CD4-positive, alpha-beta T cell treated with Interferon alpha-2 for 1 hour (primary cell): ENCODE measurements at regions not wholly inside any gene's neighbourhood (a gene's known extent, or its start where the extent isn't known, plus 50 kb on each side); places are given as distances from the start of the nearest gene placed in this dataset.

Experiments used
- DNase-seq, 2 donors: peaks; one replicate each; pipeline ENCODE4 v3.0.0-alpha.2; 2020 to 2022

DNA sequence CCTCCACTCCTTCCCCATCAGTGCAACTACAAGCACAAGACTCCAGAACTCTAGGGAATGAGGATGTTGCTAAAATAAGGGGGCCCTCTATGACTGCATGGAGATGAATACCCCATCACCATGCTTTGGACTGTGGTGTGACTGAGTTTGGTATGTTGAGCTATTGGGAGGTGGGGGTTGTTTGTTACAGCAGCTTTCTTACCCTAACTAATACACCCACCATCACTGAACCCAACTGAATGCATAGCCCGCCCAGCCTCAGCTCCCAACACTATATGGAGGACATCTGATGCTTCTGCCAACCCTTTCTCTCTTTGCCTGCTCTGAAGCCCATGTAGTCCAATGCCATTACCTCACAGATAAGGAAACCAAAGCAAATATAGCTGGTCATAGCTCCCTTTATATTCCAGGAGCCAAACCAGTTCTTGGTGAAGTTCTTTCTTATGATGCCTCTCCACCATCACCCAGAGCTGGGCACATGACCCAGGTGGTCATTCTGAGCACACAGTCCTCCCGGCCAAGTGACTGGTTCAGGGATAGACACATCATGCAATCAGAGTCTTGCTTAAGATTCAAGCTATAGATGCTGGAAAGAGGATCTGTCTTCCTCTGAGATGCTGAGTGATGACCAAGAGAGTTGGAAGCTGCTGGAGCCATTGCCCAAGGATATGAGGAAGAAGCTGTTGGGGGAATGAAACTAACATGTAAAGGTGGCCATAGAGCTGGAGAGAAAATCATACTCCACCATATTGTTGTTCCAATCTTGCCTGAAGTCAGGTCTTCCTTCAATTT lies 155.6 kb upstream of the HAAO start:
- DNase-seq = no peak

- no peak for DNase-seq
Observed at GRCh38 chr2:42944779-42945415, 152.5 kb upstream of the HAAO start.

GRCh38 chr2:42942990-42943493 lies 150.7 kb upstream of the HAAO start:
- no peak for DNase-seq

DNA sequence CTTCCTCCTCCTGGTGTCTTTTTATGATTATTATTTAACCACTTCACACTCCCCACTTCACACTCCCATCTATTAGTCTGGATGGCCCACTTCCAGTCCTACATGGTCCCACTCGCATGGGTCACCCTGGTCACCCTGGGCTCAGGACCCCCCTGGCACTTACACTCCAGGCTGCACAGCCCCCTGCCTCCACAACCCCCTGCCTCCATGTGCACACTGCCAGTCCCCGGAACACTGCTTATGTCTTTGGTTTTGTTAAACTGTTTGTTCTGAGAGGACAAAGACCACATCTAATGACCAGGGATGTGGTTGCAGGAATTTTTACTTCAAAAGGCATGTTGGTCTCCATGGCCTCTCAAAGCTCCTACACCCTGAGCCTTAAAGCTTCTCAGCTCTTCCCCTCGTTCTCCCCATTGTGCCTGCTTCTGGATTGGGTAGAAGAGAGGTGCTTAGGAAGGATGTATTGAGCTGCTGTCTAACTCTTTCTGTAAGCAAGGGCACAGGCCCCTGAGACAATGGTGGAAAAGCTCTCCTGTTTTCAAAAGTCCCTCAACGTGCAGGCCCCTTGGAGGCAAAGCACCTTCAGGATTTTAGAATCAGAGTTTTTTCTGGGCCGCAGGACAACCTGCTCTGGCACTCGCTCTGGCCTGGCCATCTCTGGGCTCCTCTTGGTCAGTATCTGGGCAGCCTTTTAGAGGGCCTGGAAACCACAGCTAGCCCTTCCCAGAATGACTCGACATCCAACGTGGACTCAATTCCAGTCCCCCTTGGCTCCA lies 150.0 kb upstream of the HAAO start:
- DNase-seq = no peak

GRCh38 chr2:42941633-42942176 lies 149.3 kb upstream of the HAAO start:
- no peak for DNase-seq

GRCh38 chr2:42939411-42940206 lies 147.2 kb upstream of the HAAO start:
- no peak for DNase-seq

- DNase-seq = no peak
Observed at GRCh38 chr2:42938671-42939370, 146.4 kb upstream of the HAAO start.

DNA sequence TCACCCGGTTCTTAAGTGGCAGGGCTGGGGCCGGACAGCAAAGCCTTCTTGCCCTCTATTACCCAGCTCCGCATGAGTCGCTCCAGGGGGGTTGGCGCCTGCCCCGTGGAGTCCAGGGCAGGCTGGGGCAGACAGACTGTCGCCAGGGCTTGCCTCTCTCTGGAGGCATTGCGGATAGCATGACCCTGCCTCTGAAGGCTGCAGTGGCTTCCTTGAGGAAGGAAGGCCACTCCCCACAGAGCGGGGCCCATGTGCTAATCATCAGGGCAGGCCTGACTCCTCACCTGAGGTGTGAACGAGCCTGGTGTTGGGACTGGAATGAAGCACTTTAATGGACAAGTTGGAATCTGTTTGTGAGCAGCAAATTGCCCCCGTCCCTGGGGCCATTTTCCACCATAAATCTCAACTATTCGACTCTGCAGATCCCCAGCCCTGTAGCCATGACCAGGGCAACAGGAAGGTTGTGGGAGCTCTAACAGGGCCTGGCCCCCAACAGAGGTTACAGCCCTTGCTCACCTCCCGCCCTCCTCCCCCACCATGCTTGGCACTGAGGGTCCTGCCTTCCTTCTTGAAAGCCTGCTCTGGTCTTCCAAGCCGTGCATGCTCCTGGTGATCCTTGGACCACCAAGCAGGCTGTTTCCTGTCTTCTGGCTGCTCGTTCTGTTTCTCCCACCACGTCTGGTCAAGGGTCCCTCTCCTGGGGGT lies 144.9 kb upstream of the HAAO start:
- DNase-seq = no peak

GRCh38 chr2:42935692-42936671 lies 143.6 kb upstream of the HAAO start:
- no peak for DNase-seq

DNA sequence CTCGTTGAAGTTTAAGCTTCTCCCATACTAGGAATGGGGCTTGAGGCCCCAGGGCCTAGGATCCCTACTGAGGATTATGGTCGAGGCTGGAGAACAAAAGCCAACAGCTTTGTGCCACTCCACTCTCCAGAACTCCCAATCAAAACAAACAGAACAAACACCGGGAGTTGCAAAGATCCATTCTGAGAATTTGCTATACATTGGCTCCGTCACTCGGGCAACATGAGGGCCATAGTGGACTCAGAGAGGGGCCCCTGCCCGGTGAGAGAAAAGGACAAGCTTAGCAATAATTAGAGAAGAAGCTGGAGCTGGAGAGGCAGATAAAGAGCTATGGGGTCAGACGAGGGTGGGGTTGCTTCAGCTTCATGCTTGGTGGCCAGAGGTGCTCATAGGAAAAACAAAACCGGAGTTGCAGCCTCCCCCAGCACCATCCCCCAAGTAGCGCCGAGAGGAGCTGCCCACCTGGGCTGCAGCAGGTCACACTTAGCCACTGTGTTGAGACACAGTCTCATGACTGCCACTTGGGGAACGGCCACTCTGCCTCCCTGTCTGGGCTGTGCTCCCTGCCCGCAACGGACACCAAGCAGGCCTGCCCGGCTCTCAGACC lies 142.3 kb upstream of the HAAO start:
- DNase-seq = no peak

DNA sequence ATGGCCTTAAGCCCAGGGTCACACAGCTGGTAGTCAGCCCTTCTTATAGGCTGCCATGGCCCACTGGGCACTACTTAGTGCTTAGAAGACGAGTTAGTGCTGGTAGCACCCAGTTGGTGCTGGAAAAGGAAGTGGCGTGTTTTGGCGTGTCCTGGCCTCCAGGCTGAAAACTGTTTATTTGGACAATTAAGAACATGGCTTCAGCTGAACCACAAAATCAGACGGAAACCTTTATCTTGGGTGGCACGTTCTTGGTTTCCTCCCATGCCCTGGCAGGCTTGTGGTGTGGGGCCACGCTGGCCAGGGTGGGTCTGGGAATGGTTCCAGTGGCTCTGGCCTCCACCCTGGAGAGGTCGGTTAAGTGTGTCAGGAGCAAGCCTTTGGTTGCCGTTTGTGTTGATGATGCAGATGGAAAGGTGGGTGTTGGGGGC lies 141.5 kb upstream of the HAAO start:
- DNase-seq = no peak

GRCh38 chr2:42932271-42933151 lies 140.1 kb upstream of the HAAO start:
- DNase-seq = no peak

DNA sequence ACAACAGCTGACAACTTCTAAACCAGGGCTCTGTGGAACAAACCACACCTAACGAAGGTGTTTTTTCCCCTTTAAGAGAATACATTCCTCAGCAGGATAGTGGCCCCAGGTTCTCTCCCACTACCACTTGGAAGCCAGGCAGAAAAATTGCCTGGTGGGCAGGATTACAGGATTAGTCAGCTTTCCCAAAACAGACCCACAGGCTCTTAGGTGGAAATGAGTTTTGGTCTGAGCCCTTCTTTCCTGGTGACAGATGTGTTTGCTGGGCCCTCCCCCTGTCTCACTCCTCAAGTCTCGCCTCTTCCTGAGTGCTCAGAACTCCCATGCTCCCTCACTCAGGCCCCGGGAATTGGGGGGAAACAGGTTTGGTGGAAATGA lies 139.4 kb upstream of the HAAO start:
- DNase-seq = no peak

- no peak for DNase-seq
Observed at GRCh38 chr2:42931146-42931817, 138.9 kb upstream of the HAAO start.

DNA sequence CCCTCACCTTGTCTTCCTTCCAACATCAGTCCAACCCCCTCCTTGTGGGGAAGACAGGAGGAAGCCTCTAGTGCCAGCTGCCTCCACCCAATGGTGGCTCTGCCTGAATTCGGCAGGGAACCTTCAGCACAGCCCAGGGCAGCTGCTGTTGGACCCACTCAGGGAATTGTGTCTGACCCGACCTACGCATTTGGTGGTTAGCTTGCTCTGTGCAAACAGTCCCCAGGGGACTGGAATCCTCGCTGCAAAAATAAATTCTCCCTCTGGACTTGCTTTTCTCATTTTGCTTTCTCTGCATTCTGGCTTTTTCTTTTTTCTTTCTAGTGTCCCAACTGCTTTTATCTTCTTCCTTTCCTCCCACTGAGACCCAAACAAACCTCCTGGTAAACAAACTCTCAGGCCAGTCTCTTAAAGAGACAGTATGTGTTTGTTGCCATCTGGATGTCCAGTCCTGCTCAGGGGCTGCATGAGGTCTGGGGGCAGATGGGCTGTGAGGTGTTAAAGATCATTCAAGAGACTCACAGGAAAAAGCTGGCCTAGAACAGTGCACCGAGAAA lies 137.7 kb upstream of the HAAO start:
- DNase-seq = no peak

- no peak for DNase-seq
Observed at GRCh38 chr2:42929546-42930024, 137.2 kb upstream of the HAAO start.
